SIG-M5 treated with dmso at 0.1 percent for 504 hours (cell line): ENCODE measurements at regions not wholly inside any gene's neighbourhood (a gene's known extent, or its start where the extent isn't known, plus 50 kb on each side); places are given as distances from the start of the nearest gene placed in this dataset.

Source experiments
- DNase-seq: peaks from one replicate; lab custom pipeline; 2025; ENCODE audit not compliant: unreplicated experiment; lab: John Stamatoyannopoulos, UW

GRCh38 chr14:61940666-61941420 is 178.6 kb downstream of the SNAPC1 start:
- DNase-seq, result no peak

DNA sequence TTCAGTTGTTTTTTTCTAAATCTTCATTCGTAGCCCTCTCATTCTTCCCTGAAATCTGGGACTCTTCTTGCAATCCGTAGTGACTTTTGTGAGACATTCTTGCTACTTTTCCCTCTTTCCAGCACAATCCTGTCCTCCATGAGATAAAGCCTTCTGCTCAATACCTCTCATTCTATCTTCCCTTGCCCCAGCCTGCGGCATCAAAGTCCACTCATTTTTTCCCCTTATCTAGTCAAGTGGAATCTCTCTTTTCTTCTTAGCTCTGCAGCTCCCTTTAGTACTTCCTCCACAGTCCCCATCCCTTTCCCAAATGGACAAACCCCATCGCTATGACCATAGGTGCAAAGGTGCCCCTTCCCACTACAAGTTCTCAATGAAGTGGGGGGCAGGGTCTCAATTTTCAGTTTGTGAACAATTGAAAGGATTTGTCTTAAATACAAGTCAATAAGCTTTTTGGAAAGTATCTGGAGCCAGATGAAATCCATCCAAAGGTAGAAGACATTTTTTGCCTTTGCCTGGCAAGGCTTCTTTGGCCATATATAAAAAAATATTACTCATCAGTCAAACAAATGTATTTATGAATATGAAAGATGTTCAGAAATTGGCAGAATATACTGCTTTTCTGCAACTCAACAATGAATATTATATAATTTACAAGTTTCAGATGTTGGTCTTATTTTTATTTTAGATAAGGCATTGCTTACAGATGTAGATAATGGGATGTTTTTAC is 179.4 kb downstream of the SNAPC1 start:
- no peak for DNase-seq

DNA sequence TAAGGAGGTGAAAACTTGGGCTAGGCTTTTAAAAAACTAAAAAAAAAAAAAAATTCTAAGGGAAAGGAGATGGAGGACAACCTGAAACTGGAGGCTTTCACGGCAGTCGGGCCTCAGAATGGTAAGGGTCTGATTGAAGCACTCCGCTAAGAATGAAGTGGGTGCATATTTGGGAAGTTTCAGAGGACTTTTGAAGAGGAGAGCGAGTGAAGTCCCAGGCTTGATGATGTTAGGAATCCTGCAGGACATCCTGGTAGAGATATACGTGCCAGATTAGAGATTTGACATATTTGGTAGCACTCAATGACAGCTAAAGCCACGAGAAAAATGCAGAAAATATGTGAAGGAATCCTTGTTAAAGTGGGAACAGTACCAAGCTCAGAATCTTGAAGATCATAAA is 186.2 kb downstream of the SNAPC1 start:
- DNase-seq, result no peak

DNA sequence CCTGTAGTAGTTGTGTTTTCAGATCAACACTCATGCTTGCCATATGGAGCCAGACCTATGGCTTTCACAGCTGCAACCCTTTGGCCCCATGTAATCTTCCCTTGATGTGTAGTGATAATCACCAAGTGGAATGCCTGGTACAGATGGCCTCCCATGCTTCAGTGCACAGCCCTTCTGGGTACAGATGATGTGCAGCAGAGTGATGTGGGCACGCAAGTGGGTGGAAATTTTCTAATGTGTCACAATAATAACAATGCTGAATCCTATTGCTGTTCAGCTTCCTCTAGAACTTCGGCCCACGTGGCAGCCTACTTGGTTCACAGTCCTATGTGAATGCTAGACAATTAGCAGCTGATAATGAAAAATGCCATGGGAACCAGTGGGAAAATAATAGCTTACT is 188.1 kb downstream of the SNAPC1 start:
- no peak for DNase-seq

DNA sequence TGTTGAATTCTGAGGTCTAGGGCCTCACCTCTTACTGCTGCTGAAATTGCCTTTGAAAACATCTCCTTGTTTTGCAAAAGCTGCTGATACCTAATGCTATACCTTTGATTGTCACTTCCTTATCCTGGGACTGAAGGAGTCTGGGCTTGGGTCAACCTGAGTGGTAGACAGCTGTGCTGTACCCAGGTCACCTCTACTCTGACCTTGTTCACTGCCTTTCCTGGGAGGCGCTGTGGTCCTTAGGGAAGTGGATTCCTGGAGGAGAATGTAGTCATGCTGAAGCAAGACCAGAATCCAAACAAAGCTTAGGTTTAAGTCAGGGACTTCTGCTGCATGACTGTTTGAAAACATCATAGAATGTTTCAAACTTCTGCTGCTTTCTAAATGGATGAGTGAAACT is 191.4 kb downstream of the SNAPC1 start:
- DNase-seq, result no peak

- no peak for DNase-seq
These were observed 192.1 kb downstream of the SNAPC1 start for GRCh38 chr14:61954306-61954705.

GRCh38 chr14:61956517-61956916 is 194.3 kb downstream of the SNAPC1 start:
- no peak for DNase-seq

DNA sequence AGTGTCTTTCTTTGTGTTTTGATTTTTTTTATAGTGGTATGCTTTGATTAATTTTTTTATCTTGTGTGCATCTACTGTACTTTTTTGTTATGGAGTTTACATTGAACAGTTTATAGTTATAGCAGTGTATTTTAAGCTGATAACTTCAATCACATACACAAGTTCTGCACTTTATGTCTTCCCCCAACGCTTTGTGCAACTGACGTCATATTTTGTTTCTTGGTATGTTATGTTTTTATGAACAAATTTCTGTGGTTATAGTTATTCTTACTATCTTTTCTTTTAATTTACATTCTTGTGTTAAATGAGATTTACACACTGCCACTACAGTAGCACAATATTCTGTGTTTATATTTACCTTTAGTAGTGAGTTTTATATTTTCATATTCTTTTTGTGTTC is 197.1 kb downstream of the SNAPC1 start:
- DNase-seq, result no peak

DNA sequence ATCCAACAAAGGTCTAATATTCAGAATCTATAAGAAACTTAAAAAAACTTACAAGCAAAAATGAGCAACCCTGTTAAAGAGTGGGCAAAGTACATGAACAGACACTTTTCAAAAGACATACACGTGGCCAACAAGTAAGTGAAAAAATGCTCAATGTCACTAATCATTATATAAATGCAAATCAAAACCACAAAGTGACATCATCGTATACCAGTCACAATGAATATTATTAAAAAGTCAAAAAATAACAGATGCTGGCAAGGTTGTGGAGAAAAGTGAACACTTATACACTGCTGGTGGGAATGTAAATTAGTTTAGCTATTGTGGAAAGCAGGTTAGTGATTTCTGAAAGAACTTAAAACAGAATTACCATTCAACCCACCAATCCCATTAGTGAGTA is 199.1 kb downstream of the SNAPC1 start:
- no peak for DNase-seq

DNA sequence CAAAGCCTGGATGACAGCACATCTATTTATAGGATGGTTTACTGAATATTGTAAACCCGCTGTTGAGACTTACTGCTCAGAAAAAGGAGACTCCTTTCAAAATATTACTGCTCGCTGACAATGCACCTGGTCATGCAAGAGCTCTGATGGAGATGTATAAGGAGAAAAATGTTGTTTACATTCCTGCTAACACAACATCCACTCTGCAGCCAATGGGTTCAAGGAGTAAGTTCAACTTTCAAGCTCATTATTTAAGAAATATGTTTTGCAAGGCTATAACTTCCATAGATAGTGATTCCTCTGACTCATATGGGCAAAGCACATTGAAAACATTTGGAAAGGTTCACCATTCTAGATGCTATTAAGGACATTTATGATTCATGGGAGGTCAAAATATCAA is 201.7 kb downstream of the SNAPC1 start:
- no peak for DNase-seq

GRCh38 chr14:61965030-61965745 is 203.0 kb downstream of the SNAPC1 start:
- DNase-seq, result peak; percentile 38

DNA sequence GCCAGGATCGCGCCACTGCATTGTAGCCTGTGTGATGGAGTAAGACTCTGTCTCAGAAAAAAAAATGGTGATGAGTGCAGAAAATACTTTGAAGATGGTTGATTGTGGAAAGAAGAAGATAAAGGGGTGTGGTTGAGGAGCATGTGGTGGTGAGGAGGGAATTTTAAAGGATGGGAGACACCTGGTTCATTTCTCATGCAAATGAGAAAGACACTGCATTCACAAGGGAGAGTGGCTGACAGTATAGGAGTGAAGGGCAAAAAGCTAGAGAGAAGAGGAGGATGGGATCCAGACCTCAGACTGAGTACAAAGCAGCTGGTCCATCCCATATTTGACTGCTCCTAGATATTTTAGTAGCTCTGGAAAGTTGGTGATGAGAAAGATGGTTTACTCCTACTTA is 206.0 kb downstream of the SNAPC1 start:
- no peak for DNase-seq

- DNase-seq, result no peak
These were observed 210.5 kb downstream of the SNAPC1 start for GRCh38 chr14:61972711-61973110.

- no peak for DNase-seq
These were observed 211.8 kb downstream of the SNAPC1 start for GRCh38 chr14:61973981-61974380.

DNA sequence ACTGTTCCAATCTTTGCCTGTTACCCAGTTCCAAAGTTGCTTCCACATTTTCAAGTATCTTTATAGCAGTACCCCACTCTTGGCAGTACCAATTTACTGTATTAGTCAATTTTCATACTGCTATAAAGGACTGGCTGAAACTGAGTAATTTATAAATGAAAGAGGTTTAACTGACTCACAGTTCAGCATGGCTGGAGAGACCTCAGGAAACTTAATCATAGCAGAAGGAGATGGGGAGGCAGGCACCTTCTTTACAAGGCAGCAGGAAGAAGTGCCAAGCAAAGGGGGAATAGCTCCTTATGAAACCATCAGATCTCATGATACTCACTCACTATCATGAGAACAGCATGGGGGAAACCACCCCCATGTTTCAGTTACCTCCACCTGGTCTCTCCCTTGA is 215.0 kb downstream of the SNAPC1 start:
- no peak for DNase-seq

GRCh38 chr14:61988240-61988639 is 226.0 kb downstream of the SNAPC1 start:
- DNase-seq, result no peak

- no peak for DNase-seq
These were observed 229.9 kb downstream of the SNAPC1 start for GRCh38 chr14:61992139-61992538.

- no peak for DNase-seq
These were observed 230.7 kb downstream of the SNAPC1 start for GRCh38 chr14:61992926-61993325.

GRCh38 chr14:61994589-61994988 is 232.4 kb downstream of the SNAPC1 start:
- no peak for DNase-seq

GRCh38 chr14:61996753-61997152 is 234.5 kb downstream of the SNAPC1 start:
- no peak for DNase-seq

GRCh38 chr14:61997161-61997560 is 234.9 kb downstream of the SNAPC1 start:
- no peak for DNase-seq

GRCh38 chr14:62001963-62002362 is 239.7 kb downstream of the SNAPC1 start:
- no peak for DNase-seq
